ENCODE measurements at regions not wholly inside any gene's neighbourhood (a gene's known extent, or its start where the extent isn't known, plus 50 kb on each side); places are given as distances from the start of the nearest gene placed in this dataset.

DNA sequence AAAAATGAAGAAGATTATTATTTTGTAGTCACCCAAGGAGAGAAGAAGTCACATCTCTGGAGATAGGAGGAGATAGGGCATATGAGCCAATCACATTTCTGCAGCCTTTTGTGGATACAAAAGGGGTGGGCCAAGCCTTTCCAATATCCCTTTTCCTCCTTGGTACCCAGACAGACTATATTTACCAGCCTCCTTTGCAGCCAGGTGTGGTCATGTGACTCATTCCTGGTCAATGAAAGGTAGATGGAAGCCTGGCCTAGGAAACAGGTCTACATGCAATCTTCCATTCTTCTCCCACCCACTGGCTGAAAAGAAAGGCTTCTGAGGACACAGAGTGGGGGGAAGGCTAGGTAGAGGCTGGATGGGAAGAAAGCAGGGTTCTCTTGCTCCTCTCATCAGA is 58.1 kb upstream of the ERG start:
- DNase-seq: no peak

DNA sequence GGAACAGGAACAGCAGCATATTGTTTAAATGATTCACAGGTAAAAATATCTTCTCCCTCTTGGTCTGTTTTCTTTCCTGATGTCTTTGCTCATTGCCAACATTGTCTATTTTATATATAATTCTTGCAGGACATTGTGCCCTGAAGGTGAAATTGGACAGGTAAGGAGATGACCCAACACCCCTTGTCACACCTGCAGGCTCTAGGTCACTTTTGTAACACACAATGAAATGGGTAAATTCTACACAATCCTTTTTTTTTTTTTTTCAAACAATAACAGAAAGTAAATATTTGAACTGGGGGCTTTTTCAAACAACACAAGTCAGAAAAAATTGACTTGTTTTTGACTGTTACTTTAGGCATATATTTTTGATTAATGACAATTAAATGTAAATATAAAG is 62.9 kb upstream of the ERG start:
- DNase-seq: no peak

DNA sequence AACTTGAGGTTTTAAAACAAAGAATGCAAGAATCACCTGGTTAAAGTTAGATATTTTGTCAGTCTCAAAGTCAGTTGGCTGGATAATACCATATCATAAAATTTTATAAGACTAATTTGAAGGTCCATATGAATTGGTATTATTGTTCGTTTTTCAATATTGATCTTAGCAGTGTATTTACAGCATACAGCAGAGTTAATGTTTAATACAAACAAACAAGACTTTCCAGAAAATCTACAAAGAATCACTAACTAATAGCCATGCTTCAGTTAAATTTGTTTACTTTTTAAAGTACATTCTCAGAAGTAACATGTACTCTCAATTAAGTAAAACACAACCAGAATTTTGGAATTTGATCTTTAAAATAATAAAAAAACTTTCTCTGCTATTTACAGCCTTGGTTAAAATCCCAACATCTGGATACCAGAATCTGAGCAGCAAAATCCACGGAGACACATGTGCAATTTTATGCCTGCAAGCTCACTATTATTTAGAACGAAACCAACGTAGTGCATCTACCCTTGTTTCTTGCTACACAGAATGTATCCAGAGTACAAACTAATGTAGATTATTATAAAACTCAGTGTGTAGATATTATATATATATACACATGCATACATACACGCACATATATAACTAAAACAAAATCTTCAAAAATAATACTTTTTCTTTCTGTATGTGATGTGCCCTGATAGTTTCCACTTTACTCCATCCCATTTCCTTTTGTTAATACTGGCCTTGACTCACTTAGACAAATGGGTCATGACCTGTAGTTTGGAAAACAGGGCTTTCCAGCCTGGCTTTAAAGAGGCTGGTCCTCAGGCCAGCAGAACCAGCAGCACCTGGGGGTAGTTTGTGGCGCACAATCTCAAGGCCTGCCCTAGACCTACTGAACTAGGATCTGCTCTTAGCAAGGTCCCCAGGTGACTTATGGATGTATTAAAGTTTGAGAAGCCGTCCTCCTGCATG is 63.6 kb upstream of the ERG start:
- DNase-seq: no peak

DNA sequence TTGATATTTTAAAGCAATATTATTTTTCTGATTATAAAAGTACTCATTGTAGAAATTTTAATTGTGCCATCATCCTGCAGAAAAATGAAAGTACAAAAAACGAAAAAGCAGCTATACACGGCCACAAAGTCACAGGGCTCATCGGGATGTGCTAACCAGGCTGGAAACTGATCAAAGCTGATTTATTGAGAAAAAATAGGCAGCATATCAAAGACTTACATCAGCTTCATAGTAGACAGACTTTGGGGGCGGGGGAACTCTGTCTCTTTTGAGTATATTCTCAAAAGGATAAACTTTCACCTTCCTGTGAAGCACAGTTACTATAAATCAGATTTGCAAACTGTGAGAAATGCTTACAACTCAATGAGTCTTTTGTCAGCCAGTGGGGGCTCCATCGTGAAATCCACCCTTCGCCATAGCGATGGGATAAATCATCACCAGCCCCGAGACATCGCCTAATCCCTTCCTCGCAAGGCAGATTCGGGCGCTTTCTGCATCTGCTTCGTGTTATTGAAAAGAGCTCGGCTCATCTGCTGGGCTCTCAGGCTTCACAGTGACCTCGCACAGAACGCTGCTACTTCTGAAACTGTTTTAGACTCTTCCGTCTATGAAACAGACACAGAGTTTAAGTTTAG is 69.2 kb upstream of the ERG start:
- DNase-seq: no peak

DNA sequence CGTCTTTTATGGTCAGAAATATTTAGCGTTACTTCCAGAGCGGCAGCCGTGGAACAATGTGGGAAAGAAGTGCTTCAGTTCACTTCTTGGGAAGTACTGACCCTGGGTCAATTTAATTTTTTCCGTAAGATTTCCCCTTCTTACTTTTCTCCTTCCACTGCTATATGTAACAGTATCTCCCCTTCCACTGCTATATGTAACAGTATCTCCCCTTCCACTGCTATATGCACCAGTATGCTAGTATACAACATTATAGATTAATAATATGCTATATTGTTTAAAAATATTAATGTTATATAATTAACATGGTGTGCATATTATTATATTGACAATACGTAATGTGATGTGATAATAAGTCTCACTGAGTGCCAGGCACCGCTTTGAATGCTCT is 69.7 kb upstream of the ERG start:
- DNase-seq: no peak

DNA sequence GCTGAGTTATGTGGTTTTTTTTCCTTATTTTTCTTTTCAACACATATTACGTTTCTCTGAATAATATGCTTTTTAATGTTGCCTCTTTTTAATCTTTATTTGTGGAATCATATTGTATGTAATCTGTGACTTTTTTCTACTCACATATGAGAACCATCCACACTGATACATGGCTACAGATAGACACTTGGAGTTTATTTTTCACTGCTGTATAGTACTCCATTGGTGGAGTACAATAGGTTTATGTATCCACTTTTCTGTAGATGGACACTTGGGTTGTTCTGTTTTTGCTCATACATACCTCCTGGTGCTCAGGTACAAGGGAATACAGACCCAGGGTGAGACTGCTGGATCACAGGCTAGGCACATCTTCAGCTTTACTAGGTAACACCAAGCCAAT is 71.5 kb upstream of the ERG start:
- no peak for DNase-seq

DNA sequence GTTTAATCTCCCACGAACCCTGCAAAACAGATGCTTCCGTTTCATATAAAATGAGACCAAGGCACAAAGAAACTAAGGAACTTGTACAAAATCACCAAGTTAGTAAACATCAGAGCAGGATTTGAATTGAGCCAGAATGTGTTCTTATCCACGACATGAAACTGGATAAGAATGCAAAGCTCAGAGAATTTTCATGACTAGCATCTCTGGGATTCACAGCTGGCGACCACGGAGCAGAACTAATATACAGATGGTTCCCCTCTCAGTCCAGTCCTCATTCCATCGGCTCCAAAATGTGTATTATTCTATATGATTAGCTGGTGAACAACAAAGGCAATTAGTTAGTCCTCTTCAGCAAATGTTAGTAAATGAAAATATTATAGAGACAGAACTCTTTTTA is 72.3 kb upstream of the ERG start:
- no peak for DNase-seq

DNA sequence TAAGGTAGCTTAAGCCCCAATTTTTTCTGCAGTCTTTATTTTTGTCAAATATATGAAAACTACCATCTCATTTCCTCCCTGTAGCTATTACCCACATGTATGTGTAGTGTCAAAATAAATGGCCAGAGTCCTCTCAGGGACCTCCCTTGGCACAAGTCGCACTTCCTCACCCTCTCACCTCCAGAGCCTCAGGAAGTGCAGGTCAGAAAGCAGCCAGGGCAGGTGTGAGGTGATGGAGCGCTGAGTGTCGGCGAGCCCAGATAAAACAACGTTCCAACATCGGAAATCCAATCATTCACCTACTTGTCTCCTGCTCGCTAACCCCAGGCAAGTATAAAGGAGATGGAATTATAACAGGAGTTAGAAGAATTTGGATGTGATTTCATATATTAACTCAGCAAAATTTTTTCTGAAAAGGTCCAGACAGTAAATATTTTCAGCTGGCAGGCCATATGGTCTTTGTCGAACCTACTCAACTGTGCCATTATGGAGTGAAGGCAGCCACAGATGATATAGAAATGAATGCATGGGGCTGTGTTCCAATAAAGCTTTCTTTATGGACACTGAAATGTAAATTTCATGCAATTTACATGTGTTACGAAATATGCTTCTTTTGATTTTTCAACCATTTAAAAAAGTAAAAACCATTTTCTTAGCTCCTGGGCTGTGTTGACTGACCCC is 76.8 kb upstream of the ERG start:
- no peak for DNase-seq

DNA sequence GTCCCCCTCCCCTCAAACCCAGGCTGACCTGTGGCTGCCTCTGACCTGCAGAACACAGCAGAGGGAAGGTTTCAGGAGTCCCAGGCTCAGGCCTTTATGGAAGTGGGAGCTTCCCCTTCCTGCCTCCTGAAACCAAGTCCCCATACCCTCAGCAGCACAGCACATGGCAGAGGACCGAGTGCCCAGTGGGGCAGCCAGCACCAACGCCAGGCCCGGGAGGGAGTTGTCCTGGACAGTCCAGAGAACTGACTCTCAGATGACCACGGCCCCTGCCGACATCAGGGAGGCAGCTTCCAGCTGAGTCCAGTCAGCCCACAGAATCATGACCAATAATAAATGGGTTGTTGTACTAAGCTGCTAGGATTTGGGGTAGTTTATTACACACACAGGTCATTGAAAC is 79.6 kb upstream of the ERG start:
- DNase-seq: no peak

DNA sequence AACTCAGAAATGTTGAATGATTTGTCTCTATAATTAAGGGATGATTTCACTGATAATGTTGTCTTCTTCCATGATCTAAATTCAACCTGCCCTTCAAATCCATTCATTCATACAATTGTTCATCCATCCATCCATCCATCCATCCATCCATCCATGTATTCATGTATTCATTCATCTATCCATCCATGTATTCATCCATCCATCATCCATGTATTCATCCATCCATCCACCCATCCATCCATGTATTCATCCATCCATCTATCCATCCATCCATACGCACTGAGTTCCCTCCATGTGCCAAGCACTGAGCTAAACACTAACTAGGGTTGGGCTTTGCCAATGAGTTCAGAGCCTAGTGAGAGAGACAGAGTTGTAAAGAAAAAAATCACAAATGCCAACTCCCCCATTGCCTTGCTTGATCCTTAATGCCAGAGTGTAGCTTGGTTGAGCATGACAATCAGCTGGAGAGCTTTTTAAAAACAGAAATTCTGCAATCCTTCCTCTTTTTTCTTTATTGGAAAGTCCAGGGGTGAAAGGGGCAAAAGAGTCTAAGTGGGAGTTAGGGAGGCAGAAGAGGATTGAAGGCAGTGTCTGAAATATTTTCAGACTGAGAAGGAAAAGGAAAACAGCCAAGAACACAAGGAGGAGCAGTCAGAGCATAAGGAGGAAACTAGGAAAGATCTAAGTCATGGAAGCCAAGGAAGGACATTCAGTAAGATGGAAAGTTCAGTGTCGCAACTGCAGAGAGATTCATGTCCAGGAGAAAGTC is 92.4 kb upstream of the ERG start:
- no peak for DNase-seq

DNA sequence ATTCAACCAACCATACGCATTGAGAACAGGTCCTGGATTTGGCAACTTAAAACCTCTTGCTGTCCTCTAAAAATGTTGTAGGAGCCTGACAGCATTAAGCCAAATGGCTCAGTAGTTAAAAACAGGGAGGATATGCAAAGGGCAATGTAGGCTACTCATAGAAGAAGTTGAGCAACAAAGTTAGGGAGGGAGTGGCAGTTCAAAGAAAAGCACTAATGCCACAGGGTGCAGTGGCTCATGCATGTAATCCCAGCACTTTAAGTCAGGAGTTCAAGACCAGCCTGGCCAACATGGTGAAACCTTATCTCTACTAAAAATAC is 92.9 kb upstream of the ERG start:
- no peak for DNase-seq

DNA sequence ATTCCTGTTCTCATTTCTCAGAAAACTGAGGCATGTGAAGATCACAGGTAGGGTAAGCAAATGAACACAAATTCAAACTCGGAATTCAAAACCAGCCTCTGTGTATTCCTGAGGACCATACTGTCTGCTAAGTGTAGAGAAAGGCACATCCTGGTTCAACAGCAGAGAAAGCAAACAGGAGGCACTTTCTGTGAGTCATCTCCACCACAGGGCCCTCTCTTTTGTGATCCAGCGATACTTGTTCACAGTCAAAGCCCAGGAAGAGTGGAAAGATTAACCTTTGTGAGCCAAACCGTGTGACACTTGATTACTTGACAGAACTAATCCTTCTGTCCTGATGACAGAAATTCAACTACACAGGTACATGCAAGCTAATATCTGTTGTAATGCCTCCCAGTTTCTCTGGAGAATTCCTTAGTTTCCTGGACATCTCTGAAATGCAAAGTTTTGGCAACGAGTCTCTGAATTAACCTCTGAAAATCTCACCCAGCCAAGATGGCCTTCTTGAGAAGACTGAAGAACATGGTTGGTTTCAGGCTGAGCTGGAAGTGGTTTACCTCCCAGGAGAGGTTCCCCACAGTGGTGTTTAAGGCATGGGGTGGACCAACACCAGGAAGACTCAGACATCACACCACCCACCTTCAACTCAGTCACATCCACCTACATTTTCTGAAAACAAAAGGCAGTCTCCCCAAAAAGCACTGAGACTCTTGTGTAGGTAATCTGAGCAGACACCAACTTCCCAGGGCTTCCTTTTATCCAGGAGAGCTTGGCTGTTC is 98.2 kb upstream of the ERG start:
- no peak for DNase-seq

DNA sequence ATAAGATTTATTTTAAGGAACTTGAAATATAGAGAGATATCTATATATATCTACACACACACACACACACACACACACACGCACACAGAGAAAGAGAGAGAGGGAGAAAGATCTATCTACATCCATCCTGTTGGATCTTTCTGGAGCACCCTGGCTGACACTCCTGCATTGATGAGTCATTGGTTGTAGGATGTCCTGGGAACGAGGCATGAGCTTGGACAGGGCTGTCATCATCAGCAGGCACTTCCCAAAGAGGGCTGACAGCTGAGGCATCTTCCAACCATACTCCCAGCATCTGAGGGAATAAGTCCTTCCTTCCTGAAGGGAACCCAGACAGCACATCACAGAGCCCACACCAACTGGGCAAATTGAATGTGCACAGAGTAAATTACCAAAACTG is 99.1 kb upstream of the ERG start:
- no peak for DNase-seq

DNA sequence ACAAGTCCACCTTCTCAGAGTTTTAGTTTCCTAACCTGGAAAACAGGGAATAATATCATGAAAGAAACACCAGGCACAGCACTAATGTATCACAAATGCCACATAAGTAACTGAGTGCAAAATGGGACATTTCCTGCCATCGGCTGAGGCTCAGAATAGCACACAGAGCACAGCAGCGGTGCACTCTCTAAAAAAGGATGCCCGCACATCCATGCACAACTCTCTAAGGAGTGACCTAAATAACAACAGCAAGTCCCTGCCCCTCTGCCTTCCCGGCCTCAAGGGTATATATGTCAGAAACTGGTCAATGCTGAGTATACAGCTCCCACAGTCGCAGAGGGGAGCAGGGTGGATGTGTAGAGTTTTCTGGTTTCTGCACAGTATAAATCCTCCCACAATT is 100.1 kb upstream of the ERG start:
- DNase-seq: no peak

DNA sequence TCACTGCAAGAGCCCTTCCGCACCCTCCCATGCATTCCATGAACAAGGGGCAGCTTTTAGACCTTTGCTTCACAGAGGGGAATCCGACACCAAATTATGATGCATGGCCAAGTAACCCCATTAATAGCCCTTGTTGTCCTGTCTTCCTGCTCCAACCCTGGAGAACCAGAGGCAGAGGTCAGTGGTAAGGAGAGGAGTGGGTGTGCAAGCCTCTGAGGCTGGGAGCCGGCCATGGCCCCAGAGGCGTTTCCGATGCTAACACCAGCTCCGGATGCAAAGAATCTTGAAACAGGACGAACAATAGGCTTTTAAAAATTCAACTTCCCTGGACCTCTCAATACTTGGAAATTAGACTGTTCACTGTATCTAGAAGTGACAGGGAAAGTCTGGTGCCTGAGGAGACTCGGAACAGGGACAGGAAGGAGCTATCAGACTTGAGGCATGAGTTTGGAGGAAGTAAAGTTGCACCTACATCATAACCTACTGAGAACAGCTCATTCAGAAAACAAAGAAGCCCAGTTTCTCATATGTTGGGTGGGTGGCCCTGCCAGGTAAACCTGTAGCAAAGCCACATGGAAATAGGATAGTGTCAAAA is 101.2 kb upstream of the ERG start:
- DNase-seq: no peak

DNA sequence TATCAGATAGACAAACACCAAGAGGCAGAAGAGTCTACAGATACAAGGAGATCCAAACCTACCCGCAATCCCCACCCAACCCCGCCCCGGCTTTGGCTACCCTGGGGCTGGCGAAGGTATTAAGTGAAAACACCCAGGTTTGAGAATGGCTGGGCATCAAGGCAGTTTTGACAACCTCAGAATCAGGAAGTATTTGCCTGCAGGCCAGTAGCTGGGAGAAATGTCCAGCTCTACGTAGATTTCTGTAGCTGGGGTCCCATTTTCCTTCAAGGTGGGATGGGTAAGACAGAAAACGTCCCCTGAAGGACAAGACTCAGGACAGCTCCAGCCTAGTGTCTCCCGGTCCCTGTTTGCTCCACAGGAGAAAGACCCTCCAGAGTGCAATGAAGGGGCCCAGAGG is 101.8 kb upstream of the ERG start:
- no peak for DNase-seq

DNA sequence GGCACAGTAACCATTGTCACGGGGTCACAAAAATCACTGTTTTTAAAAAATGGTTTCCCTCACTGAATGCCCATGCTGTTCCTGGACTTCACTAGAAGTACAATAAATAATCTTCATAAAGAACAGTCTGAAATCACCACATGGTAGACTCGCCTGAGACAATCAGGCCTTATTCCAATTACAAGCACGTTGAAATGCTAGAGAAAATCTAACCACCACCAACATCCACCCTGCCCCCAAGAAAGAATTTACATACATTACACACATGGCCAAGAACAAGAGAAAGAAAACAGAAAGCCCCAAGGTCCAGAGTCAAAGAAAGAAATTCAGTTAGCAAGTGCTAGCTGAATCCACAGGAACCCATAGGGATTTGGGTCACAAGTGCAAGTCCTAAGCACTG is 107.0 kb upstream of the ERG start:
- DNase-seq: no peak

DNA sequence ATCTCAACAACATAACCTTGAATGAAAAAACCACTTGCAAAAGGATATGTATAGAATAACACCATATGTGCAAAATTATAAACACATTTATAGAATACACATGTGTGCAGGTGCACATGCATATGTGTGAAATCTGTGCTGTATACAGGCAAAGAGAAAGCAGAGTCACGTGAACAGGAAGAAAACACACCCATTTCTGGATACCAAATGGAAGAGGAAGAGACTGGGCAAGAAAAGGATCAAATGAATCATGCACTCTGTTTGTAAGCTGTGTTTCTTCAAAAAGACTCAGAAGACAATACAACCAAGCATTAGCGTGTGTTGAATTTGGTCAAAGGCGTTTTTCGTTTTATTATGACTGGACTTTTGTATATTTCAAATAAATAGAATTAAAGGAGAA is 111.3 kb upstream of the ERG start:
- no peak for DNase-seq

DNA sequence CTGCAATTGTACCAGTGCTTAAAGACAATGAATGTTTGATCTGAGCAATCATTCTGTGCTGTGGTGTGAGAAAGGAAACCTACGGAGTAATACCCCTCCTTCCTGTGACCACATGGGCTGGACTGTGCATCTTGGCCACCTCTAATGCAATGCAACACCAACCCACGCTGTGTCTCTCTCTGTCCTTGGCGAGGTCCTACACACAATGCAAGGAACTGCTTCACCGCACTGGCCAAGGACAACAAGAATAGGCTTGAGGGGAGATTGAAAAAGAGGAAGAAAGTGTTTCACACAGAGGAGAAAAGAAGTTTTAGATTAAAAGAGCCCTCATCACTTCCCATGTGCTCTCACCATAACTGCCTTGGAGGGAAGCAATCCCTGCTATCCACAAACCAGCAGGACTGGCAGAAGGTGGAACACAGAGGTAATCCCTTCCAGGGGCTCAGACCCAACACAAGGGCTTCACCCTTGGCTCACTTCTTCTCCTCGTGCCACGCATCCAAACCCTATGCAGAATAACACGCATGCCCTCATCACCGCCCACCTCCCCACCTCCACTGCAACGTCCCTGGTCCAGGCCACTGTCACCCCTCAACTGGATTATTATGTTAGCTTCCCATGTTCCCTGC is 112.5 kb upstream of the ERG start:
- no peak for DNase-seq

DNA sequence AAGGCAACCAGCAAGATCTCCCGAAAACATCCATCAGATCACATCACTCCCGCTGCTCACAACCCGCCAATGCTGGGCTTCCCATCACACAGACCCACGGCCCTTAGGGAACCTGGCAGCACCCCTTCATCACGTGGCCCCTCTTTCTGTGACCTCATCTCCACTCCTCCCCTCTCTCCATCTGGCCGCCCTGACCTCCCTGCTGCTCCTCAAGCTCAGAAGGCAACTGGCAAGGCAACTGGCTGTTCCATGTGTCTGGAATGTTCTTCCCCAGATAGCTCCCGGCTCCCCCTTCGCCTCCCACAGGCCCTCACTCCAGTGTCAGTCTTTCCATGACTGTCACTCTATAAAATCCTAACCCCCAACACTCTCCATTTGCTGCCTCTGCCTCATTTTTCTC is 113.0 kb upstream of the ERG start:
- DNase-seq: no peak

DNA sequence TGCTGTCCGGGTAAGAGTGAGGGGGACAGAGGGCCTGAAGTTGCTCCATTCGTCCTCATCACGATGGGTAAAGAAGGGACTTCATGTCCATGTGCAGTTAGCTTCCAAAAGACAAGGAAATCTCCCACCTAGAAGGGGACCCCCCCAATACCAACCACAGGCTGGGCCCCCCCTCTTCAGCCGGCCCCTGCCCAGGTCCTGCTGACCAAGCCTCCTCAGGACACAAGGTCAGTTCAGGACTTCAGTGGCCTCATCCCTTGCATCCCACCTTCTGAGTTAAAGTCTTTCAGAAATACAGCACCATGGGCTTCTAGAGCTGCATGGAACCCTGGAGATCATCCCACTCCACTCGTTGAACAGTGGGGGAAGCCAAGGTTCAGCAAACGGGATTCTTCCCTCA is 115.4 kb upstream of the ERG start:
- DNase-seq: no peak

DNA sequence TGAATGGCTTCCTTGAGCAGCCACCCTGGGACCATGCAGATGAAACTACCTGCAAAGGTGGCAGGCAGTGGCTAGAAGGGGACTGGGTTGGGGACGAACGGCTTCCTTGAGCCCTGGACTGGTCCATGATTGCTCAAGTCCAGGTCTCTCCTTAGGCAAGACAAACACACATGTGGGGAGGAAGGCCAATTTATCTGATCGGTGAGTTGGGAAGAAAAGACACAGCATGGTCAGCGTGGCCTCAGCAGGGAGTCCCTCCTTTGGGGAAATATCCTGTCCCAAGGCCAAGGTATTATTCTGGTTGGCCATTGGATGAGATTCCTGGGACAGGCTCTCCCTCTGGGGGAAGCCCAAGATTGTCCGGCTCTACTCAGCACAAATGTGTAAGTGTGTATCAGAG is 116.3 kb upstream of the ERG start:
- no peak for DNase-seq
